ENCODE measurements at regions not wholly inside any gene's neighbourhood (a gene's known extent, or its start where the extent isn't known, plus 50 kb on each side); places are given as distances from the start of the nearest gene placed in this dataset.
"Not testable (repeated sequence)": the region's sequence is repeated elsewhere in the genome, so short reads cannot be mapped to it uniquely, and the experiment has no call there.

DNA sequence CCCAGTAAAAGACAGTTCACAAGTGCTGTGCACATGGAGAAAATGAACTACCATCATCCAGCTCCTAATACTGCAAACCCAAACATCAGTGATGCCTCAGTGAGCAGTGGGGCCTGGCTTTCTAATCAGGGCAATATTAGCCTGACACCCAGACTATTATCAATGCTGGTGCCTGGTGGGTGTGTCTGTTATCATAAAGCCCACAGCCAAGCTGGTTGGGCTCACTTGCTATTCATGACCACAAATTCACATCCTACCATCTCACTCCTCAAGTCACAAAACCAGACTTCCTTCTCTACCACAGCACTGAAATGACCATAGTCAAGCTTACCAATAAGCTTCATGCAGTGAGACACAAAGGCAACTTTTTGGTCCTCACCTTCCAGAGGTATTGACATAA is 180.8 kb upstream of the PLN start:
- DNase-seq (ENCODE audit: low read depth): no peak

DNA sequence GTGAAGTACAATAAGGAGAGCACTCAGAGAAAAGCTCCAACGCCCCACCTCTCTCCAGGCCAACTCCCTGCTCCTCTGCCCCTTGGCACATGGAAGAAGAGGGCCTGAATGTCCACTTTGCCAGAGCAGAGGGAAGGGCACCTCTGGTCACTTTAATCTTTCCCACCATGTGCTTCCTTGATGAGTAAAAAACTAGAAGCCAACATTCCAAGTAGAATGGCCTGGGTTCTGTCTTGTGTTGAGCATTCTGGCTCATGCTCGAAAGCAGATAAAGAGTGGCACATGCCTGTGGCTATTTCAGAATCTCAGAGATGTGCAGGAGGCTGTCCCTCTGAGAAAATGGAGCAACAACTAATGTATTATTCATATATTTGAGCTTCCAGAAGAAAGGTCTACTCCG is 177.4 kb upstream of the PLN start:
- DNase-seq (ENCODE audit: low read depth): no peak

DNA sequence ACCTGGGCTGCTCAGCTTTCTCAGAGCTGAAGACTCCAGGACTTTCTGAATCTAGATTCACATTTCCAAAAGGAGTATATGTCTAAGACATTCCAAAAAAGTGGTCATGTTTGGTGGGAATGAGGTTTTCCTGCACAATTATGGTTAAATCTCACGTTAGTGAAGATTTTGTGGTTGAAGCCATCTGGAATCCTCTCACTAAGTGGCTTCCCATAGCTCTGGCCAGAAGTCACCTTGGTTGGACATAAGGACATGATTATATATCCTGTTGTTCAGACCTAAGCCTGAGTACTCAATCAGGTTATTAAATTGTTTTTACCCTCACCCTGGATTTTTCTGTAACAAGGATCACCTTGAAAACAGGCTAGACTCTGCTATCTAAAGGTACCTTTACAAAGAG is 176.1 kb upstream of the PLN start:
- no peak for DNase-seq (ENCODE audit: low read depth)

DNA sequence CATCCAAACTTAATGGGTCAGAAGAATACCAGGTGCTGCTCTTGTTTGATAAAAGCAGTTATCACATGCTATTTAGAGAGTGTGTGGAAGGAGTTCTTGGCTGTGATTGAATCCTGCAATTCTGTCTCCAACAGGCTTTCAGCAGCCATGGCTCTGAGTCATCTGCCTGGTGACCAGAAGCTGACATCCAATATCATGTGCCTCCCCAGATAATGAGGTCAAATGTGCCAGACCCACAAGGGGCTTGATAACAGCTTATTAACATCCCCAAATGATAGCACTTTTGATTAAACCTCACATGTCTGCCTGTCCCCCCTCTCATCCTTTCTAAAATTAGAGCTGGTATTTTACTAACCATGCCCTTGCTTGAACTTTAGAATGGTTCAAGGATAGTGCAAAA is 175.7 kb upstream of the PLN start:
- no peak for DNase-seq (ENCODE audit: low read depth)

DNA sequence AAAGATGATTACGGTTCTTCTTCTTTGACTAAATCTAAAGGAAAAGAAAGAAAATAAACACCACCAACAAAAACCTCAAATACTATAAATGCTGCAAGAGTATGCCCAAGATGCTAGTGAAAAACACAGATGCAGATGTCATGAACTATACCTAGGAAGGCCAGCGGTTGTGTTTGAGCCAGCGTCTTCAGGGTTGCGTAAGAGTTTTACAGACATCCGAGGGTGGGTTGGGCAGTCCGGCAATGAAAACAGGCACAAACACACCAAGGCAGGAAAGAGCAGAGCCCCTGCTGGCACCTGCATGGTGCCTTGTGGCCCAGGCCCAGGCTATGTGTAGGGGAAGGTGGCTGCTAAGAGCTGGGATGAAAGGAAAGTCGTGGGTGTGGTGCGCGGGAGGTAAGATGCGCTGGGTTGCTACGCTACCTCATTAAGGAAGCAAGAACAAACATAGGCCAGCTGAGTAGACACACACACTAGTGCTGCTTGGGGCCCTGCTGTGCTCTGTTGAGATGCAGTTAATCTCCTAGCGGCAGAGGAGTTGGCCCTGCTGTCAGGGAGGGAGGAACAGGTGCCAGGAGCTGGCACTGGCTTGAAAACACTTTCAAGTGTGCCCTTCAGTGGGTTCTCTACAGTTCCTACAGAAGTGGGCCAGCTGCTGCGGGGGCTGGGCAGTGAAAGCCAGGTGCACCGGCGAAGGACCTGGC is 170.2 kb upstream of the PLN start:
- DNase-seq (ENCODE audit: low read depth): no peak

DNA sequence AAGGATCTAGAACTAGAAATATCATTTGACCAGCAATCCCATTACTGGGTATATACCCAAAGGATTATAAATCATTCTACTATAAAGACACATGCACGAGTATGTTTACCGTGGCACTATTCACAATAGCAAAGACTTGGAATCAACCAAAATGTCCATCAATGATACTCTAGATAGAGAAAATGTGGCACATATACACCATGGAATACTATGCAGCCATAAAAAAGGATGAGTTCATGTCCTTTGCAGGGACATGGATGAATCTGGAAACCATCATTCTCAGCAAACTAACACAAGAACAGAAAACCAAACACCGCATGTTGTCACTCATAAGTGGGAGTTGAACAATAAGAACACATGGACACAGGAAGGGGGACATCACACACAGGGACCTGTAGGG is 167.5 kb upstream of the PLN start:
- DNase-seq (ENCODE audit: low read depth): not testable (repeated sequence)

DNA sequence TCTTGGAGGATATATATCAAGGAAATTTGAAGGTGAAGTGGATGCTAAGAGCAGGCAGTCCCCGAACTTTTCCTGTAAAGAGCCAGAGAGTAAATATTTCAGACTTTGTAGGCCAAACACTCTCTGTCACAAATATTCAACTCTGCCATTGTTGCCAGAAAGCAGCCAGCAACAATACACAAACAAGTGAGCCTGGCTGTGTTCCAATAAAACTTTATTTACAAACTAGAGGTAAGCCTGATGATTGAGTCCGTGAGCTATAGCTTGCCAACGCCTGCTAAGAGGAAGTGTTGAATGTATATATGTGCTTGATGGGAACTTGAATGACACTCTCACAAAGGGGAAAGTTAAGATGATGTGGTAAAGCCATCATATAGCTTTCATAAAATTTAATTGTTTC is 166.0 kb upstream of the PLN start:
- DNase-seq (ENCODE audit: low read depth): no peak

DNA sequence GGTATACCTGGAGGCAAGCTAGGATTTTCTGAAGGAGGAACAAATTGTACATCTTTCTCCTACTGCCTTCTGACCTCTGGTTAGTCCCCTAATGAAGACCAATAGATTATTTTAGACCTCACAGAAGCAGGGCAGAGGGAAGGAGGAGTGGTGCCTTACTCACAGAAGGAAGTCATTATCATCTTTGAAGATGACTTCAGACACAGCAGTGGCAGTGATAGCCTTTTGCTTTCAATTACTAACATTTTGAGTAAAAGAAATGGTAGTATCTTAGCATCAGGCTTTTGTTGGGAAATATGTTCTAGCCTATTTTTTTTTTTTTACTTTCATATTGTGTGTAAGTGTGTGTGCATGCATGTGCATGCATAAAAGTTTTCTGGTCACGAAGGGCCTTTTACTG is 164.2 kb upstream of the PLN start:
- no peak for DNase-seq (ENCODE audit: low read depth)

DNA sequence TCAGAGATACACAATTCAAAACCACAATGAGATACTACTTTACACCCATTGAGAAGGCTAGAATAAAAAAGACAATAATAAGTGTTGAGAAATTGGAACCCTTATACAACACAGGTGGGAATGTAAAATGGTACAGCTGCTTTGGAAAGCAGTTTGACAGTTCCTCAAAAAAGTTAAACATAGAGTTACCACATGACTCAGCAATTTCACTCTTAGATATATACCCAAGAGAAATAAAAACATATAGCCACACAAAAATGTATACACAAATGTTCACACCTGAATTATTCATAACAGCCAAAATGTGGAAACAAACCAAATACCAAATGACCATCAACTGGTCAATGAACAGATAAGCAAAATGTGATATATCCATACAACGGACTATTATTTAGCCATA is 161.1 kb upstream of the PLN start:
- DNase-seq (ENCODE audit: low read depth): no peak

DNA sequence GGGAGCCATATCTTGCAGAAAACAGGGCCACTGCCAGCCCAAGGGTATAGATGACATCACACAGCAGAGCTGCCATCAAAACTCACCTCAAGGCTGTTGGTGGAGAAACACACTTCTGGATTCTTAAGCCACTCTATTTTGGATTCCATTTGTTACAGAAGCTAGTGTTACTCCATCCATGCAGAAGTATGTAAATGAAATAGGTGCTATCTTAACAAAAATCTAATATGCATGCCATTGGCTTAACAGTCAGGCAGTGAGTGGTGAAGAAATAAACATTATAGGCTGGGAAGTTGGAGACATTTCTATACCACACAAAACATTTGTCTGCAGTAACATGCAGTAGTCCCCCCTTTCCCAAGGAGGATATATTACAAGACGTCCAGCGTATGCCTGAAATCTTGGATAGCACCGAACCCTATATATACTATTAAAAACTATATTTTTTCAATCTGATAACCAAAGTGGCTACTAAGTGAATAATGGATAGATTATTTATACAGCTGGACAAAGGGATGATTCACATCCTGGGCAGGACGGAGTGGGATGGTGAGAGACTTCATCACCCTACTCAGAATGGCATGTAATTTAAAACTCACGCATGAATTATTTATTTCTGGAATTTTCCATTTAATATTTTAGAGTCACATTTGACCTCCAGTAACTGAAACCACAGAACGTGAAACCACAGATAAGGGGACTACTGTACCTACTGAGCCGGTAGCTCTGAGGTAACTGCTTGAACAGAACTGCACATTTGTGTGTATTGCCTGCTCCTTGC is 160.0 kb upstream of the PLN start:
- no peak for DNase-seq (ENCODE audit: low read depth)

DNA sequence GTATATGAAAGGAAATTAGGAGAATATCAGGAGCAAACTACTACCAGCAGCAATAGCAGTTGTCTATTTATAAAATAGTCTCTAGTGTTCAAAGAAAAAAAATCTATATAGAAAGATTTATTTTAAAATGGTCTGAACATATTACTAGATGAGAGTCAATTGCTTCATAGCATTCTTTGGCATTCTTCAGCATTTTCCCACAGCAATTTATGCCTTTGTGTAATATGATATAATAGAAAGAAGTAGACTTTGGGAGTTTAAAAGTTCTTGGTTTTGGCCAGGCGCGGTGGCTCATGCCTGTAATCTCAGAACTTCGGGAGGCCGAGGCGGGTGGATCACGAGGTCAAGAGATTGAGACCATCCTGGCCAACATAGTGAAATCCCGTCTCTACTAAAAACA is 157.0 kb upstream of the PLN start:
- DNase-seq (ENCODE audit: low read depth): no peak

DNA sequence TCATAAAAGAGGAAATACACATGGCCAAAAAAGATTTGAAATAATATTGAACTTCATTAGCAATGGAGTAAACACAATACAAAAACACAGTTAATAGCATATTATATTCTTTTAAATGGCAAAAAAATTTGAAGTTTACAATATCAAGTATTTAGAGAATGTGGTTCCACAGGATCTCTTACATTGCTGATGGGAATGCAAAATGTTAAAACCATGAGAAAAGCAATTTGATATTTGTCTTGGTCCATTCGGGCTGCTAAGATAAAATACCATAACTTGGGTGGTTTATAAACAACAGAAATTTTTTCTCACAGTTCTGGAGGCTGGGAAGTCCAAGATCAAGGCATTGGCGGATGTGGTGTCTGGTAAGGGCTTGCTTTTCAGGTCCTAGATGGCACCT is 154.0 kb upstream of the PLN start:
- DNase-seq (ENCODE audit: low read depth): no peak

DNA sequence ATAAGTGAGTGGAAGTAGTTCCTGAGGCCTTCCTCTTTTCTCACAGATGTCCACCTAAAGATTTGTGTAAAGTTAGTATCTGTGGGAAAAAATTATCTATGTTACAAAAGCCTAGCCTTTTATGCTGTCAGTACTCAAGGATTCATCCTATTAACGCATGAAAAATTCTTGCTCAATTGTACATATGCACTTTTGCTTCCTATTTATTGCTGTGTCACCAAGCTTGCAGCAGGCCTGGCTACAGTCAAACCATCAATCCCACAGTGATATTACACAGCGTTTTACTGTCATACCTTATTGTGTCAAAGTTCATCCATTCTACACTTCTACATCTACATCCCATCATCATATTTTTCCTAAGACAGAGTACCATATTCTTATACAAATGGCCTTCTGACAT is 151.1 kb upstream of the PLN start:
- DNase-seq (ENCODE audit: low read depth): no peak

DNA sequence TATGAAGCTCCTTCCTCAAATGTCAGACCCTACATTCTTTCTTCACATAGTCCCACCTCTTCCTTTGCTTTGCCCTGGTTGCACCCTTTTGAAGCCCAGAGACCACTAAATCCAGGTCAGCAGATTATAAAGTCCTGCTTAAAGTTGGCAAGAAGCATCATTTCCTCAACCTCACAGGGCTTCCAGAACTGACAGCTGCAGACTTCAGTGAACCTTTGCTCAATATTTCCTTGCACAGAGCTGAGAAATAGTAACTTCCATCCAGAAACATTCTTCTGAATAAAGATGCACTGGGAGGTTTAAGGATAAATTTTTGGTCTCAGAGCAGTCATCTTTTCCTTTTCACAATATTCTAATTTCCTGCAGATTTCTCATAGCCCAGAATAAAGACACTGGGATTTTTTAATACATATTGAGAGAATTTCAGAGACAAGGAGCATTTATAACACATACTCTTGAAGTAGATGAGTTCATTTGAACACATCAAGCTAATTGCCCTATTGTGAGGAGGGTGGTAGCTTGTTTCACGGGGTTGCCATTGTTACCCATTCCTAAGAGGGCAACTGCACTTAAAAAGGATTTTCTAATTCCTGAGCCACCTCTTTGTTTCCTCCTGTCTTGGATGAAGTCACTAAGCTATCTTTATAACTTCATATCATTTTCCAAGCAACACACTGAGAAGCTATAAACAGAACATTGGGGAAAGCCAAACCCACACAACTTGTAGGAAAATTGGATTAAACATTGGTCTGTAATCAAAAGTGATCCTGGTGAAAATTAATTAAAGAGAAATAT is 150.2 kb upstream of the PLN start:
- peak; percentile 40 for DNase-seq (ENCODE audit: low read depth)

DNA sequence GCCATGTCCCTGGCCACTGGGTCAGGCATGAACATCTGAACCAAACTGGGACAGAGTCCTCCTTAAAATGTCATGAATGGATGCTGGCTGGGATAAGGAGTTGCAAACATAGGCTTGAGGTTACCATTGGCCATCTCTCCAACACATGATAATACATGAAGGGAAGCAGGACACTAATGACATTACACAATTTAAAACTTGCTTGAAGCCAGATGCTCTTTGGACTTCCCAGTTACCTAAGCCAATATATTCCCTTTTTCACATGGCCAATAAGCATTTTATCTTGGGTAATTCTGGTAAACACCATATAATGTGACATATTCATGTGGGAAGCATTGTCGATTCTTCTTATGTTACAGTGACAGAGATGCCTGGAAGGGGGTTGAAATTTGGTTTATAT is 148.0 kb upstream of the PLN start:
- DNase-seq (ENCODE audit: low read depth): no peak

DNA sequence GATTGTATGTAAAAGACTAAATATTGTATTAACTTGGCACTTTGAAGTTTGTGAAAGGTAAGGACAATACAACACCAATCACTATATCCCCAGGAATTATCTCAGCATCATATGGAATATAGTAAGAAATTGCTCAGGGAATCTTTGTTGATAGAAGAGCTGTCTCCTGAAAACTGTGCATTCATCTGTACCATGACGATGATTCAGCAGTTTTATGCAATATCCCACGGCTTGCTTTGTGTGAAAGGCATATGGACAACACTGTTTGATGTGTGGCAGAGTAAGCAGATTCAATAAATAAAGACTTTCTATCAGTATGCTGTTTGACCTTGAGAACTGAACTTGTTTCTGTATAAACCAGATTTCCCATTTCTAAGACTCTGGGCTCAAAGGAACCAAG is 147.5 kb upstream of the PLN start:
- no peak for DNase-seq (ENCODE audit: low read depth)

DNA sequence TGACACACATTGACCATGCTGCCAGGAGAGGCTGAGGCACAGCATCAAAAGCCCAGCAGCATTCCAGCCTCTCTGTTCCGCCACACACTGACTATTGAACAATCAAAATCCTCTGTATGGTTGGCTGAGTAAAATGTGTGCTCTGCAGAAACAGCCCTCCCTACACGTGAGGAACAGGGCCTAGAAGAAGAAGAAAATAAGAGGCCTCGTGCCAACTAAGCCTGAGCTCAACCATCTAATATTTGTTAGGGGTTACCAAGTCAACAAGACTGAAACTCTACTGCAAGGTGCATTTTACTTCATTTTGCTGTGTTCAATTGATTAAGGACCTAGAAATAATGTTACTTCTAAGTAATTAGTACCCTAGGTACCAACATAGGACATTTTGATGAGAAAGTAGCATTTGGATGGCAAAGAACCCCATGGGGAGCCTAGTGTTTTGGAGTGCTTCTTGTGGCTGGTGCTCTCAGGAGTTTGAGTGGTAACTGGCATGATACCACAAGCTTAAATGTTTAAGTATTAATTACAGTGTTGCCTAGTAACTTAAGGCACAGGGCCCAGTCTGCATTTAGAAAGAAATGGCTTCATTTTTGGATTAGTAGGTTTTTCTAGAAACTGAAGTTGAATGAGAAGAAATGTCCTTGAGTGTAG is 146.6 kb upstream of the PLN start:
- DNase-seq (ENCODE audit: low read depth): no peak

DNA sequence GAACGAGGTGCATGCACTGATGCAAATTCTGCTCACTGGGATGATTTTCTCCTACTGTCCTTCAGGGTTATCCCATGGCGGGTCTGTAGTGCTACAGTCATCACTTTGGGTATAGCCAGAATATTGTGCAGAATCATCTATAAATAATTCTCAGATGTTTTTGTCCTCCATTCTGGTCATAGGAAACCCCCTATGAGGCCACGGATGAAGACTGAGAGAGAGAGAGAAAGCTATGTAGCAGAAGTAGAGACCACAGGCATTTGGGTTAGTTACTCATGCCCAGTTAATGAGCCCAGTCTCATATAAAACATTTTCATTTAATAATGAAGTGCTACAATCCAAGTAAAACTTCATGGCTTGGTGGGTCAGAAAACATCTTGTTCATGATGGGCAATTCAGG is 145.1 kb upstream of the PLN start:
- no peak for DNase-seq (ENCODE audit: low read depth)

DNA sequence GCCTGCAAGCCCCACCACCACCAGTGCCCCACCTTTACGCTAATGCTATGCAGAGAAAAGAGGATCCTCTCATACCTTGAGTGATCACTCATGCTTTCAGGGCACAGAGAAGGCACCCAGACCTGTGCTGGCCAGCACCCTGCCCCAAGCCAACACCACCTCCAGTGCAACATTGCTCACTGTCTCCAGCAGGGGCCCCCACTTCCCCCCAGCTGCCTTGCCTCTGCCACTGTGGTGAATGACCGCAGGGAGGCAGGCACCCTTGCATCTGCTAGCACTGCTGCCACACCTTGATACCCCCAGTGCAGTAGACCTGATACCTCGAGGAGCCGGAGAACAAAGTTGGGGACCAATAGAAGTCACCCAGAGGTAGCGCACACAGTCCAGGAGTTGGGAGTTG is 139.2 kb upstream of the PLN start:
- DNase-seq (ENCODE audit: low read depth): no peak

DNA sequence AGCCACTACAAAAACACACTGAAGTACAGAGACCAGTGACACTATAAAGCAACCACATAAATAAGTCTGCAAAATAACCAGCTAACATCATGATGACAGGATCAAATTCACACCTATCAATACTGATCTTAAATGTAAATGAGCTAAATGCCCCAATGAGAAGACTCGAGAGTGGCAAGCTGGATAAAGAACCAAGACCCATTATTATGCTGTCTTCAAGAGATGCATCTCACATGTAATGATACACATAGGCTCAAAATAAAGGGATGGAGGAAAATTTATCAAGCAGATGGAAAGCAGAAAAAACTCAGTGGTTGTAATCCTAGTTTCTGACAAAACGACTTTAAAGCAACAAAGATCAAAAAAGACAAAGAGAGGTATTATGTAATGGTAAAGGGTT is 138.1 kb upstream of the PLN start:
- no peak for DNase-seq (ENCODE audit: low read depth)

Data from forelimb muscle (tissue), 1 donor.